Gastroesophageal sphincter (tissue), 4 donors: ENCODE measurements at regions not wholly inside any gene's neighbourhood (a gene's known extent, or its start where the extent isn't known, plus 50 kb on each side); places are given as distances from the start of the nearest gene placed in this dataset.

ENCODE experiments used
- ATAC-seq: fragments of 150-250 bp; one replicate; pipeline ENCODE4 v1.9.1; 2016; ENCODE audit warnings: mild to moderate bottlenecking, moderate library complexity
- H3K27ac ChIP-seq, 4 donors: fragments of 200-600 bp; sonication (generic) in 3 of 4; 1 replicate in 3 of 4; 2 replicates in 1 of 4; pipeline ENCODE4 v1.5.1; 2016 to 2019
- H3K27me3 ChIP-seq: fragments of 200-600 bp; sonication (generic); one replicate; pipeline ENCODE4 v1.5.1; 2019
- H3K36me3 ChIP-seq, 2 donors: fragments of 200-600 bp; sonication (generic); one replicate each; pipeline ENCODE4 v1.5.1; 2019; ENCODE audit warnings: control low read depth in 1 of 2
- H3K4me1 ChIP-seq, 3 donors: fragments of 200-600 bp; sonication (generic); 1 replicate in 2 of 3; 2 replicates in 1 of 3; pipeline ENCODE4 v1.5.1; 2016 to 2019; ENCODE audit warnings: control low read depth in 2 of 3
- H3K4me3 ChIP-seq, 2 donors: fragments of 200-600 bp; sonication (generic); one replicate each; pipeline ENCODE4 v1.5.1; 2019; ENCODE audit warnings: mild to moderate bottlenecking in 1 of 2, moderate library complexity in 1 of 2
- H3K9me3 ChIP-seq, 3 donors: fragments of 200-600 bp; sonication (generic); one replicate each; pipeline ENCODE4 v1.5.1; 2017 to 2019; ENCODE audit warnings: control low read depth in 2 of 3
- EP300 ChIP-seq: sonication (generic); formaldehyde crosslinking; IDR thresholded peaks from one replicate; pipeline ENCODE4 v1.6.1; 2017; ENCODE audit warnings: antibody characterized with exemption, mild to moderate bottlenecking
- POLR2A ChIP-seq, 2 donors: fragments of 450-650 bp; IDR thresholded peaks; one replicate each; pipeline ENCODE4 v1.6.1; 2017; ENCODE audit warnings: antibody characterized with exemption in 2 of 2, mild to moderate bottlenecking in 2 of 2, moderate library complexity in 1 of 2
- POLR2AphosphoS5 ChIP-seq: sonication (generic); formaldehyde crosslinking; IDR thresholded peaks from one replicate; pipeline ENCODE4 v1.6.1; 2017; ENCODE audit warnings: antibody characterized with exemption
- WGBS, 2 donors: methylation state at CpG; one replicate each; pipeline ENCODE4 v1.1.5; 2018; ENCODE audit warnings: low coverage in 1 of 2; 5-methylcytosine and 5-hydroxymethylcytosine counted together
- TF ChIP-seq, protein P1 (sequence below), 4 experiments: fragments of 200-600 bp in 2 of 4; fragments of 450-650 bp in 2 of 4; sonication (generic) in 1 of 4; IDR thresholded peaks; one replicate each; pipeline ENCODE4 v1.5.1; 2017 to 2019; ENCODE audit warnings: antibody characterized with exemption in 4 of 4, mild to moderate bottlenecking in 2 of 4, moderate library complexity in 2 of 4

DNA sequence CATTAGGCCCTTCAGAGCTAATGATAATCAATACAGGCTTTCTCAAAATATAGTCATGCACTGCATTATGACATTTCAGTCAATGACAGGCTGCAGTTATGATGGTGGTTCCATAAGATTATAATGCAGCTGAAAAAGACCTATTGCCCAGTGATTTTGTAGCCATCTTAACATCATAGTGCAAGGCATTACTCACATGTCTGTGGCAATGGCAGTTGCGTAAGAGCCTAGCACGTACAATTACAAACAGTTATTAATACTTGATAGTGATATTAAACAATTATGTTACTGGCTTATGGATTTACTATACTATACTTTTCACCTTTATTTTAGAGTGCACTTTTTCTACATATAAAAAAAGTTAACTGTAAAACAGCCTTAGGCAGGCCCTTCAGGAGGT is 214.8 kb downstream of the ISL1 start:
- no peaks in the 10 kb centered on the region for H3K36me3 ChIP-seq
- no peak for ATAC-seq
- TF ChIP-seq POLR2AphosphoS5 (no peak), EP300 (no peak), POLR2A (IDR thresholded peaks at IDR 0.05) (no peak)
- TF ChIP-seq, protein P1, sequence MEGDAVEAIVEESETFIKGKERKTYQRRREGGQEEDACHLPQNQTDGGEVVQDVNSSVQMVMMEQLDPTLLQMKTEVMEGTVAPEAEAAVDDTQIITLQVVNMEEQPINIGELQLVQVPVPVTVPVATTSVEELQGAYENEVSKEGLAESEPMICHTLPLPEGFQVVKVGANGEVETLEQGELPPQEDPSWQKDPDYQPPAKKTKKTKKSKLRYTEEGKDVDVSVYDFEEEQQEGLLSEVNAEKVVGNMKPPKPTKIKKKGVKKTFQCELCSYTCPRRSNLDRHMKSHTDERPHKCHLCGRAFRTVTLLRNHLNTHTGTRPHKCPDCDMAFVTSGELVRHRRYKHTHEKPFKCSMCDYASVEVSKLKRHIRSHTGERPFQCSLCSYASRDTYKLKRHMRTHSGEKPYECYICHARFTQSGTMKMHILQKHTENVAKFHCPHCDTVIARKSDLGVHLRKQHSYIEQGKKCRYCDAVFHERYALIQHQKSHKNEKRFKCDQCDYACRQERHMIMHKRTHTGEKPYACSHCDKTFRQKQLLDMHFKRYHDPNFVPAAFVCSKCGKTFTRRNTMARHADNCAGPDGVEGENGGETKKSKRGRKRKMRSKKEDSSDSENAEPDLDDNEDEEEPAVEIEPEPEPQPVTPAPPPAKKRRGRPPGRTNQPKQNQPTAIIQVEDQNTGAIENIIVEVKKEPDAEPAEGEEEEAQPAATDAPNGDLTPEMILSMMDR (IDR thresholded peaks at IDR 0.05) = no peak

DNA sequence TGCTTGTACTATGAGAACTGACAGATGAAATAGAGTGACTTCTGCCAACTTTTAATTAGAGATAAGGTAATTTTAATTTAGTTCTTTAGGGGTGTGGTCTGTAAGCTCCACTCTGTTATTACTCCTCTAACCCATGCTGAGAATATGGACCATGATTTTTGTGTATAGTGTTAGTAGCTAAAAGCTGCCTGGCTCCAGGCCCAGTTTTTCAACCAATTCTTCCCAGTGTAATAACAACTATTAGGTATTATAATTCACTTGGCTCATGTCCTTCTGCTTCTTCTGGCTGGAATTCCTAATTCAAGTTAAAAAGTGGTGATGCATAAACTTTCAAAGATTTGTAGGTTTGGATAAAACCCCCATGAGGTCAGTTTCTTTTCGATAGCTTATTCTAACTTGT is 216.3 kb downstream of the ISL1 start:
- H3K4me1 ChIP-seq = no peaks in the 10 kb centered on the region
- H3K9me3 ChIP-seq = no peaks in the 10 kb centered on the region
- H3K27ac ChIP-seq = no peak overlapping the region
- H3K27me3 ChIP-seq = no peaks in the 10 kb centered on the region
- TF ChIP-seq, protein P1 (IDR thresholded peaks at IDR 0.05) = no peak
- TF ChIP-seq POLR2A (IDR thresholded peaks at IDR 0.05) (no peak), EP300 (no peak), POLR2AphosphoS5 (no peak)
- no peak for ATAC-seq
- H3K36me3 ChIP-seq = no peaks in the 10 kb centered on the region
- H3K4me3 ChIP-seq = no peak overlapping the region
- WGBS, 2 donors = 33 to 59% methylated on average over 1 of the region's 1 CpG

More for the DNA sequence above, 214.8 kb downstream of the ISL1 start:
- Histone ChIP-seq H3K4me3 (no peak overlapping the region), H3K27ac (no peak overlapping the region), H3K4me1 (no peaks in the 10 kb centered on the region), H3K9me3 (no peaks in the 10 kb centered on the region), H3K27me3 (no peaks in the 10 kb centered on the region)
- 65 to 77% methylated on average over 2 of the region's 2 CpGs for WGBS, 2 donors

DNA sequence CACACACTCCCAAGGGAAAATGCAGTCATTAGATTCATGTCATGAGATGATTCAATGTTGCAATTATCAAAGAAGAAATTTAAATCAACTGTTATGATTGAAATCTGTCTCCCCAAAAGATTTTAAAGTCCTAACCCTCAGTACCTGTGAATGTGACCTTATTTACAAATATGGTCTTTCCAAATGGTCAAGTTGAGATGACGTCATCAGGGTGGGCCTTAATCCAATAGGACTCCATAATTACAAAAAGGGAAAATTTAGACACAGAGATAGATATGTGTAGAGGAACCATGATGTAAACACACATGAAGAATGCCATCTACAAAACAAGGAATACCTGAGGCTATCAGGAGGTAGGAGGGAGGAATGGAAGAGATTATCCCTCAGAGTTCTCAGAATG is 221.1 kb downstream of the ISL1 start:
- 91 to 92% methylated on average over 1 of the region's 1 CpG for WGBS, 2 donors
- no peak for ATAC-seq
- Histone ChIP-seq H3K27ac (no peak overlapping the region), H3K36me3 (no peaks in the 10 kb centered on the region), H3K4me3 (no peak overlapping the region), H3K4me1 (no peaks in the 10 kb centered on the region), H3K9me3 (no peaks in the 10 kb centered on the region), H3K27me3 (no peaks in the 10 kb centered on the region)
- TF ChIP-seq, protein P1 (IDR thresholded peaks at IDR 0.05) = no peak
- TF ChIP-seq POLR2AphosphoS5 (no peak), EP300 (no peak), POLR2A (IDR thresholded peaks at IDR 0.05) (no peak)

DNA sequence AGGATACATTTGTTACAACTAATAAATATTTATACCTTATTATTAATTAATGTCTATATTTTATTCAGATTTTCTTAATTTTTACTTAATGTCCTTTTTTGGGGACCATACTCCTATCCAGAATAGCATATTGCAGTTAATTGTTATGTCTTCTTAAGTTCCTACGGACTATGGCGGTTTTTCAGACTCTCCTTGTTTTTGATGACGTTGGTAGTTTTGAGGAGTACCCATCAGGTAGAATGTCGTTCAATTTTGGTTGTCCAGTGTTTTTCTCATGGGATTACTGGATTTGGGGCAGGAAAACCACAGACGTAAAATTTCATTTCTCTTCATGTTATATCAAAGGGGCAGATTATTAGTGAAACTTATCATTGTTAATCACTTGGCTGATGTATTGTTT is 223.7 kb downstream of the ISL1 start:
- no peaks in the 10 kb centered on the region for H3K4me1 ChIP-seq
- no peaks in the 10 kb centered on the region for H3K36me3 ChIP-seq
- no peak for TF ChIP-seq POLR2AphosphoS5
- TF ChIP-seq EP300 = no peak
- TF ChIP-seq, protein P1 (IDR thresholded peaks at IDR 0.05) = no peak
- TF ChIP-seq POLR2A (IDR thresholded peaks at IDR 0.05) = no peak
- no peaks in the 10 kb centered on the region for H3K9me3 ChIP-seq
- H3K27ac ChIP-seq = no peak overlapping the region
- no peak for ATAC-seq
- 85 to 94% methylated on average over 5 of the region's 5 CpGs for WGBS, 2 donors
- H3K4me3 ChIP-seq = no peak overlapping the region
- no peaks in the 10 kb centered on the region for H3K27me3 ChIP-seq

DNA sequence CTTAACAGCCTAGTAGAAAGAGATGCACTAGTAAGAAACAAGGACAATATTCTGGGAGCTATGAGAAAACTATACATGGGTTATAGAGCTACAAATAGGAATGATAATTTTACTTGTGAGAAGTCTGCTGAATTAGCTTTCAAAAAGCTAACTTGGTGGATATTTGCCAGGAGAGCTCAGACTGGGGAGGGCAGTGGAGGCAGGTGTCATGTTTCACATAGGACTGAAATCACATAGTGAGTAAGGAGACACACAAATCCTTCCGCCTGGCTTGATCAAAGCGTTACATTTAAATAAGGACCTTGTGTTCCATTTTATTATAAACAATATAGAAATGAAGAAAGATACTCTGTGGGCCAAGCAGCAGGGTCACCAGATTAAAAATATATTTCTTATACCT is 235.0 kb downstream of the ISL1 start:
- 58 to 69% methylated on average over 2 of the region's 2 CpGs for WGBS, 2 donors
- H3K27me3 ChIP-seq = no peaks in the 10 kb centered on the region

More for the DNA sequence above, 235.0 kb downstream of the ISL1 start:
- Histone ChIP-seq H3K9me3 (no peaks in the 10 kb centered on the region), H3K4me3 (no peak overlapping the region), H3K27ac (no peak overlapping the region), H3K36me3 (no peaks in the 10 kb centered on the region), H3K4me1 (no peaks in the 10 kb centered on the region)
- TF ChIP-seq POLR2A (IDR thresholded peaks at IDR 0.05) = no peak
- TF ChIP-seq EP300 = no peak
- TF ChIP-seq, protein P1 (IDR thresholded peaks at IDR 0.05) = no peak
- TF ChIP-seq POLR2AphosphoS5 = no peak
- no peak for ATAC-seq
